HepG2 (cell line): ENCODE measurements at regions not wholly inside any gene's neighbourhood (a gene's known extent, or its start where the extent isn't known, plus 50 kb on each side); places are given as distances from the start of the nearest gene placed in this dataset.
"Not testable (repeated sequence)": the region's sequence is repeated elsewhere in the genome, so short reads cannot be mapped to it uniquely, and the experiment has no call there.

Experiments
- ATAC-seq: fragments of 200-7000 bp; cut with Tn5 transposase; 3 replicates; pipeline ENCODE4 v1.9.1; 2020; ENCODE audit warnings: mild to moderate bottlenecking, moderate library complexity
- BruUV-seq: library from RNA; stranded (reverse); fragments of 400-500 nt; replicated peaks from 2 replicates; lab custom pipeline; 2021; lab: Mats Ljungman, UMichigan
- CTCF ChIA-PET: fragments of 300-600 bp; formaldehyde crosslinking; extraction: SDS; loops from one replicate; lab custom pipeline; 2021; ENCODE audit warnings: low total read pairs, inconsistent platforms, low intra/inter-chr PET ratio; lab: Yijun Ruan, JAX
- POLR2A ChIA-PET: fragments of 350-600 bp; sonication (Branson Sonifier 250); formaldehyde crosslinking; loops from one replicate; lab custom pipeline; 2020; ENCODE audit warnings: antibody characterized with exemption, inconsistent platforms; lab: Yijun Ruan, JAX
- DNase-seq: peaks from one replicate; pipeline ENCODE4 v3.0.0-alpha.2; 2015; ENCODE audit warnings: low spot score
- FAIRE-seq: peaks from 3 replicates; lab custom pipeline; 2011; peaks lifted over from hg19 to GRCh38; lab: Jason Lieb, UNC
- H2AFZ ChIP-seq: one replicate; pipeline ENCODE4 v1.6.1; 2011; ENCODE audit warnings: low read length, inconsistent platforms
- H3K27ac ChIP-seq: fragments of 300-600 bp; 3 replicates; pipeline ENCODE4 v1.8.0; 2011; ENCODE audit warnings: mixed run types, mild to moderate bottlenecking, mixed read lengths, low read length, inconsistent platforms; ENCODE audit not compliant: insufficient read depth; ENCODE audit errors: extremely low read length
- H3K27me3 ChIP-seq, 2 experiments: fragments of 200-600 bp in 1 of 2; 2 replicates in 1 of 2; 3 replicates in 1 of 2; pipeline versions ENCODE4 v1.6.0 to v1.8.0; 2011; ENCODE audit warnings: low read length in 2 of 2, mild to moderate bottlenecking in 2 of 2, moderate library complexity in 2 of 2, inconsistent platforms in 1 of 2; ENCODE audit not compliant: insufficient read depth in 2 of 2, control insufficient read depth in 1 of 2
- H3K36me3 ChIP-seq, 2 experiments: fragments of 200-600 bp in 1 of 2; replicated peaks in 1 of 2; 2 replicates in 1 of 2; 3 replicates in 1 of 2; pipeline versions ENCODE4 v1.5.1 to v1.8.0; 2011; ENCODE audit warnings: low read length in 2 of 2, inconsistent platforms in 1 of 2; ENCODE audit not compliant: insufficient read depth in 2 of 2, control insufficient read depth in 1 of 2
- H3K4me1 ChIP-seq: 2 replicates; pipeline ENCODE4 v1.5.1; 2012; ENCODE audit warnings: low read length, inconsistent platforms; ENCODE audit not compliant: insufficient read depth
- H3K4me2 ChIP-seq: 2 replicates; pipeline ENCODE4 v1.6.0; 2011; ENCODE audit warnings: low read depth, low read length, inconsistent platforms
- H3K4me3 ChIP-seq, 3 experiments: fragments of 200-600 bp in 1 of 3; sonication (generic), shearing (Covaris generic) in 1 of 3; replicated peaks in 1 of 3; 2 replicates each; pipeline ENCODE4 v1.5.1; 2011 to 2016; ENCODE audit warnings: low read length in 3 of 3, inconsistent platforms in 2 of 3, low read depth in 2 of 3, mild to moderate bottlenecking in 2 of 3, control low read depth in 1 of 3, mixed read lengths in 1 of 3; ENCODE audit not compliant: insufficient read depth in 1 of 3
- H3K79me2 ChIP-seq: one replicate; pipeline ENCODE4 v1.6.1; 2011; ENCODE audit warnings: low read length, inconsistent platforms; ENCODE audit not compliant: insufficient read depth
- H3K9ac ChIP-seq: 2 replicates; pipeline ENCODE4 v1.6.0; 2011; ENCODE audit warnings: mild to moderate bottlenecking, low read depth, low read length, inconsistent platforms; ENCODE audit not compliant: insufficient read depth
- H3K9me3 ChIP-seq: 2 replicates; pipeline ENCODE4 v1.5.1; 2012; ENCODE audit warnings: mild to moderate bottlenecking, low read length
- H4K20me1 ChIP-seq: 2 replicates; pipeline ENCODE4 v1.6.0; 2011; ENCODE audit warnings: inconsistent platforms, mild to moderate bottlenecking, low read length, moderate library complexity; ENCODE audit not compliant: insufficient read depth
- FOXA3 ChIP-seq: IDR thresholded peaks from 2 replicates; pipeline ENCODE4 v1.6.1; 2016; ENCODE audit warnings: missing genetic modification reagents, missing compliant biosample characterization
- RXRA ChIP-seq: sonication (generic); formaldehyde crosslinking; IDR thresholded peaks from 2 replicates; pipeline ENCODE4 v1.5.1; 2020; ENCODE audit warnings: missing genetic modification reagents
- in situ Hi-C: cut with HindIII; loops from 2 replicates; pipeline ENCODE4 v1.10.0; 2017; ENCODE audit warnings: low pct_unique_long_range_greater_than_20kb; ENCODE audit not compliant: extremely low pct_ligation_motif_present
- intact Hi-C: fragments of 100-400 bp; cut with micrococcal nuclease; formaldehyde crosslinking; loops from one replicate; pipeline ENCODE4 v1.10.0; 2022; ENCODE audit not compliant: unreplicated experiment
- TF ChIP-seq, protein P1 (sequence below): IDR thresholded peaks from 2 replicates; pipeline ENCODE4 v1.4.0; 2020; ENCODE audit warnings: mild to moderate bottlenecking, missing genetic modification reagents
- TF ChIP-seq, protein P2 (sequence below): sonication (generic); formaldehyde crosslinking; IDR thresholded peaks from 2 replicates; pipeline ENCODE4 v1.4.0; 2020; ENCODE audit warnings: mild to moderate bottlenecking, missing genetic modification reagents

GRCh38 chr12:114829833-114830232, 145.9 kb upstream of the TBX3 start (continued):
- TF ChIP-seq, protein P1, sequence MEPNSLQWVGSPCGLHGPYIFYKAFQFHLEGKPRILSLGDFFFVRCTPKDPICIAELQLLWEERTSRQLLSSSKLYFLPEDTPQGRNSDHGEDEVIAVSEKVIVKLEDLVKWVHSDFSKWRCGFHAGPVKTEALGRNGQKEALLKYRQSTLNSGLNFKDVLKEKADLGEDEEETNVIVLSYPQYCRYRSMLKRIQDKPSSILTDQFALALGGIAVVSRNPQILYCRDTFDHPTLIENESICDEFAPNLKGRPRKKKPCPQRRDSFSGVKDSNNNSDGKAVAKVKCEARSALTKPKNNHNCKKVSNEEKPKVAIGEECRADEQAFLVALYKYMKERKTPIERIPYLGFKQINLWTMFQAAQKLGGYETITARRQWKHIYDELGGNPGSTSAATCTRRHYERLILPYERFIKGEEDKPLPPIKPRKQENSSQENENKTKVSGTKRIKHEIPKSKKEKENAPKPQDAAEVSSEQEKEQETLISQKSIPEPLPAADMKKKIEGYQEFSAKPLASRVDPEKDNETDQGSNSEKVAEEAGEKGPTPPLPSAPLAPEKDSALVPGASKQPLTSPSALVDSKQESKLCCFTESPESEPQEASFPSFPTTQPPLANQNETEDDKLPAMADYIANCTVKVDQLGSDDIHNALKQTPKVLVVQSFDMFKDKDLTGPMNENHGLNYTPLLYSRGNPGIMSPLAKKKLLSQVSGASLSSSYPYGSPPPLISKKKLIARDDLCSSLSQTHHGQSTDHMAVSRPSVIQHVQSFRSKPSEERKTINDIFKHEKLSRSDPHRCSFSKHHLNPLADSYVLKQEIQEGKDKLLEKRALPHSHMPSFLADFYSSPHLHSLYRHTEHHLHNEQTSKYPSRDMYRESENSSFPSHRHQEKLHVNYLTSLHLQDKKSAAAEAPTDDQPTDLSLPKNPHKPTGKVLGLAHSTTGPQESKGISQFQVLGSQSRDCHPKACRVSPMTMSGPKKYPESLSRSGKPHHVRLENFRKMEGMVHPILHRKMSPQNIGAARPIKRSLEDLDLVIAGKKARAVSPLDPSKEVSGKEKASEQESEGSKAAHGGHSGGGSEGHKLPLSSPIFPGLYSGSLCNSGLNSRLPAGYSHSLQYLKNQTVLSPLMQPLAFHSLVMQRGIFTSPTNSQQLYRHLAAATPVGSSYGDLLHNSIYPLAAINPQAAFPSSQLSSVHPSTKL (CRISPR knock-in tag): peak; percentile 62
- TF ChIP-seq RXRA (CRISPR knock-in tag) (peak; percentile 38; the same call in 1 of the 2 replicates), FOXA3 (CRISPR knock-in tag) (peak; percentile 68)
- TF ChIP-seq, protein P2, sequence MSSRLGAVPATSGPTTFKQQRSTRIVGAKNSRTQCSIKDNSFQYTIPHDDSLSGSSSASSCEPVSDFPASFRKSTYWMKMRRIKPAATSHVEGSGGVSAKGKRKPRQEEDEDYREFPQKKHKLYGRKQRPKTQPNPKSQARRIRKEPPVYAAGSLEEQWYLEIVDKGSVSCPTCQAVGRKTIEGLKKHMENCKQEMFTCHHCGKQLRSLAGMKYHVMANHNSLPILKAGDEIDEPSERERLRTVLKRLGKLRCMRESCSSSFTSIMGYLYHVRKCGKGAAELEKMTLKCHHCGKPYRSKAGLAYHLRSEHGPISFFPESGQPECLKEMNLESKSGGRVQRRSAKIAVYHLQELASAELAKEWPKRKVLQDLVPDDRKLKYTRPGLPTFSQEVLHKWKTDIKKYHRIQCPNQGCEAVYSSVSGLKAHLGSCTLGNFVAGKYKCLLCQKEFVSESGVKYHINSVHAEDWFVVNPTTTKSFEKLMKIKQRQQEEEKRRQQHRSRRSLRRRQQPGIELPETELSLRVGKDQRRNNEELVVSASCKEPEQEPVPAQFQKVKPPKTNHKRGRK (CRISPR knock-in tag): peak; percentile 70; the same call in 1 of the 2 replicates
- TF ChIP-seq, all 625 proteins: peak for 28

GRCh38 chr12:114829244-114829643, 145.3 kb upstream of the TBX3 start:
- H3K9me3 ChIP-seq, BruUV-seq, H3K4me3 ChIP-seq, H4K20me1 ChIP-seq, H3K27ac ChIP-seq, H3K4me2 ChIP-seq, DNase-seq, H3K79me2 ChIP-seq, H3K9ac ChIP-seq, intact Hi-C loops, CTCF ChIA-PET, H3K27me3 ChIP-seq, H3K36me3 ChIP-seq, ATAC-seq, in situ Hi-C loops, H2AFZ ChIP-seq, FAIRE-seq: not testable (repeated sequence)
- POLR2A ChIA-PET: interaction anchor here (0.8 kb wide), 1 partner anchor 30 kb away, joined by 3 read pairs; no protein-coding TSS in a partner anchor
- peaks cover 27% of the 10 kb centered on the region for H3K4me1 ChIP-seq
